ENCODE measurements at regions not wholly inside any gene's neighbourhood (a gene's known extent, or its start where the extent isn't known, plus 50 kb on each side); places are given as distances from the start of the nearest gene placed in this dataset.

GRCh38 chr11:98835335-98835734 lies 185.4 kb upstream of the CNTN5 start:
- Histone ChIP-seq H3K23ac (ENCODE audit: low read depth, low read length) (no peak overlapping the region), H3K4me2 (ENCODE audit: low read depth, low read length) (no peak overlapping the region), H2AK9ac (replicated peaks; ENCODE audit: low read depth, low read length, poor library complexity) (no peak overlapping the region), H3K27ac (ENCODE audit: insufficient read depth, low read length) (no peak overlapping the region), H4K8ac (ENCODE audit: low read depth in 2 of 2, low read length in 2 of 2) (no peak overlapping the region), H2AK5ac (ENCODE audit: low read depth, low read length) (no peak overlapping the region), H4K5ac (ENCODE audit: low read depth, low read length) (no peak overlapping the region), H4K91ac (ENCODE audit: insufficient read depth, low read depth, low read length) (no peak overlapping the region), H3K9me1 (ENCODE audit: insufficient read depth, low read length) (no peaks in the 10 kb centered on the region), H3K79me1 (ENCODE audit: low read depth in 1 of 2, low read length in 2 of 2) (no peaks in the 10 kb centered on the region), H3K4ac (ENCODE audit: low read depth, low read length) (no peak overlapping the region), H3K4me3 (ENCODE audit: insufficient read depth, low read depth, low read length) (no peak overlapping the region), H3K27me3 (ENCODE audit: control insufficient read depth, insufficient read depth, low read length) (no peaks in the 10 kb centered on the region), H2BK15ac (ENCODE audit: low read depth, low read length) (no peak overlapping the region), H2BK20ac (ENCODE audit: low read depth, low read length) (no peak overlapping the region), H4K20me1 (ENCODE audit: insufficient read depth, low read length) (no peaks in the 10 kb centered on the region), H2BK120ac (ENCODE audit: low read depth, low read length) (no peak overlapping the region), H3K56ac (ENCODE audit: extremely low read depth, insufficient read depth, low read length) (no peak overlapping the region), H3K4me1 (ENCODE audit: control insufficient read depth, insufficient read depth, low read length) (no peaks in the 10 kb centered on the region), H3K18ac (ENCODE audit: low read depth, low read length) (no peak overlapping the region), H3K9me3 (ENCODE audit: control insufficient read depth, insufficient read depth, low read length) (peaks cover 3% of the 10 kb centered on the region; the same call in 1 of the 2 replicates), H3K36me3 (ENCODE audit: control insufficient read depth, insufficient read depth, low read length) (no peaks in the 10 kb centered on the region), H3K14ac (replicated peaks; ENCODE audit: low read depth, low read length) (no peak overlapping the region), H3K9ac (ENCODE audit: low read depth, low read length) (no peak overlapping the region), H2BK5ac (ENCODE audit: low read depth, low read length, poor library complexity, severe bottlenecking) (no peak overlapping the region), H2AFZ (replicated peaks; ENCODE audit: low read length, poor library complexity) (no peak overlapping the region)
- dilution Hi-C loops (cut with HindIII; ENCODE audit: low sequenced_read_pairs, unreplicated experiment) (no loop called here), intact Hi-C loops (cut with micrococcal nuclease) (no loop called here), in situ Hi-C loops (cut with MboI; ENCODE audit: low sequenced_read_pairs) (no loop called here)
- DNase-seq = no peak
- TF ChIP-seq MAZ (IDR thresholded peaks at IDR 0.05; ENCODE audit: borderline replicate concordance, low read depth, low read length) (no peak), RFX5 (IDR thresholded peaks at IDR 0.05; ENCODE audit: low read depth, low read length) (no peak), CTCF (conservative IDR thresholded peaks at IDR 0.05; ENCODE audit: low read depth, low read length) (no peak), RCOR1 (IDR thresholded peaks at IDR 0.05; ENCODE audit: insufficient replicate concordance, low read length) (no peak)
- WGBS, 2 experiments (ENCODE audit: extremely low coverage in 2 of 2, insufficient read length in 1 of 2) = no CpG with 5 or more reads among the region's 2 CpGs
- ChIA-PET CTCF (no interaction called here), POLR2A (ENCODE audit: unreplicated experiment) (no interaction called here)
- no TSS peak for BruUV-seq (replicated peaks)
- ATAC-seq (ENCODE audit: low read depth) = no peak

Data from IMR-90 (cell line).